Calu3 (cell line): ENCODE measurements at regions not wholly inside any gene's neighbourhood (a gene's known extent, or its start where the extent isn't known, plus 50 kb on each side); places are given as distances from the start of the nearest gene placed in this dataset.

Experiments
- BruUV-seq: library from RNA; stranded (reverse); fragments of 400-500 nt; replicated peaks from 2 replicates; lab custom pipeline; 2021; lab: Mats Ljungman, UMichigan
- CTCF ChIA-PET: fragments of 300-600 bp; sonication (Branson Sonifier 250); formaldehyde crosslinking; loops from one replicate; lab custom pipeline; 2022; ENCODE audit warnings: antibody characterized with exemption; lab: Charles Lee
- DNase-seq: peaks from one replicate; pipeline ENCODE4 v3.0.0; 2022
- H3K27ac Mint-ChIP-seq: one replicate; pipeline ENCODE4 v1.8.0; 2022; ENCODE audit warnings: mixed read lengths; ENCODE audit not compliant: unreplicated experiment
- H3K27me3 Mint-ChIP-seq: one replicate; pipeline ENCODE4 v1.8.0; 2022; ENCODE audit warnings: mixed read lengths; ENCODE audit not compliant: unreplicated experiment
- H3K36me3 Mint-ChIP-seq: one replicate; pipeline ENCODE4 v1.8.0; 2022; ENCODE audit warnings: mild to moderate bottlenecking, moderate library complexity, mixed read lengths; ENCODE audit not compliant: insufficient read depth, unreplicated experiment
- H3K4me1 Mint-ChIP-seq: one replicate; pipeline ENCODE4 v1.8.0; 2022; ENCODE audit warnings: mild to moderate bottlenecking, low read depth, mixed read lengths; ENCODE audit not compliant: unreplicated experiment
- H3K4me3 Mint-ChIP-seq: one replicate; pipeline ENCODE4 v1.8.0; 2022; ENCODE audit warnings: mild to moderate bottlenecking, low read depth, moderate library complexity, mixed read lengths; ENCODE audit not compliant: unreplicated experiment
- H3K9me3 Mint-ChIP-seq: one replicate; pipeline ENCODE4 v1.8.0; 2022; ENCODE audit warnings: low read depth, mixed read lengths; ENCODE audit not compliant: unreplicated experiment
- intact Hi-C: fragments of 100-400 bp; cut with micrococcal nuclease; formaldehyde crosslinking; loops from one replicate; pipeline ENCODE4 v1.10.0; 2022; ENCODE audit not compliant: unreplicated experiment
- TF ChIP-seq, protein P1 (sequence below): fragments of 200-600 bp; IDR thresholded peaks from one replicate; pipeline ENCODE4 v1.8.0; 2022; ENCODE audit warnings: antibody characterized with exemption; ENCODE audit not compliant: unreplicated experiment

DNA sequence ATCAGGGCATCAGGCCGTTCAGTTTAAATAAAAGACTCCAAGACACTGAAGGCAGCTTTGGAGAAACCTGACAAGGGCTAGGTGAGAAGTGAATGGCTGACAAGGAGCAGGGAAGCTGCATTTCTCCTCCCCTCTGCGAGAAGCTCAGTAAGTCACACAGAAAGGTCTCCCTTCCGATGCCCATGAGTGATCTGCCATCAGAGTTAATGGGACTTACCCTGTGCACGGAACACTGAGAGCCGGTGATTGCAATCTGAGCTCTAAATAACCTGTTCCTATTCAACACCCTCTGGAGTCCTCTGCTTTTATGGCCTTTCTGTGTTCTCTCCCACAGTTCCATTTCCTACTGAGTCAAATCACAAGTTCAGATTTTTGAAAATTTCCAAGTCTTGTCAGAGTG is 322.2 kb upstream of the MYT1L start:
- Mint-ChIP-seq H3K27me3 (no peaks in the 10 kb centered on the region), H3K4me1 (no peaks in the 10 kb centered on the region), H3K27ac (no peak overlapping the region), H3K9me3 (peaks cover 29% of the 10 kb centered on the region), H3K36me3 (no peaks in the 10 kb centered on the region), H3K4me3 (no peak overlapping the region)
- TF ChIP-seq, protein P1, sequence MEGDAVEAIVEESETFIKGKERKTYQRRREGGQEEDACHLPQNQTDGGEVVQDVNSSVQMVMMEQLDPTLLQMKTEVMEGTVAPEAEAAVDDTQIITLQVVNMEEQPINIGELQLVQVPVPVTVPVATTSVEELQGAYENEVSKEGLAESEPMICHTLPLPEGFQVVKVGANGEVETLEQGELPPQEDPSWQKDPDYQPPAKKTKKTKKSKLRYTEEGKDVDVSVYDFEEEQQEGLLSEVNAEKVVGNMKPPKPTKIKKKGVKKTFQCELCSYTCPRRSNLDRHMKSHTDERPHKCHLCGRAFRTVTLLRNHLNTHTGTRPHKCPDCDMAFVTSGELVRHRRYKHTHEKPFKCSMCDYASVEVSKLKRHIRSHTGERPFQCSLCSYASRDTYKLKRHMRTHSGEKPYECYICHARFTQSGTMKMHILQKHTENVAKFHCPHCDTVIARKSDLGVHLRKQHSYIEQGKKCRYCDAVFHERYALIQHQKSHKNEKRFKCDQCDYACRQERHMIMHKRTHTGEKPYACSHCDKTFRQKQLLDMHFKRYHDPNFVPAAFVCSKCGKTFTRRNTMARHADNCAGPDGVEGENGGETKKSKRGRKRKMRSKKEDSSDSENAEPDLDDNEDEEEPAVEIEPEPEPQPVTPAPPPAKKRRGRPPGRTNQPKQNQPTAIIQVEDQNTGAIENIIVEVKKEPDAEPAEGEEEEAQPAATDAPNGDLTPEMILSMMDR = no peak
- no peak for DNase-seq
- intact Hi-C loops = no loop called here
- CTCF ChIA-PET = no interaction called here
- BruUV-seq = no TSS peak

- Mint-ChIP-seq H3K4me1 (no peaks in the 10 kb centered on the region), H3K27ac (no peak overlapping the region), H3K27me3 (no peaks in the 10 kb centered on the region), H3K4me3 (no peak overlapping the region), H3K36me3 (no peaks in the 10 kb centered on the region), H3K9me3 (peaks cover 26% of the 10 kb centered on the region)
- no peak for DNase-seq
- TF ChIP-seq, protein P1 = no peak
- intact Hi-C loops = no loop called here
- no TSS peak for BruUV-seq
- CTCF ChIA-PET = no interaction called here
These were observed 319.7 kb upstream of the MYT1L start for GRCh38 chr2:2650608-2651375.

GRCh38 chr2:2649109-2650072 is 318.3 kb upstream of the MYT1L start:
- Mint-ChIP-seq H3K4me3 (no peak overlapping the region), H3K27me3 (no peaks in the 10 kb centered on the region), H3K36me3 (no peaks in the 10 kb centered on the region), H3K4me1 (no peaks in the 10 kb centered on the region), H3K9me3 (peaks cover 26% of the 10 kb centered on the region), H3K27ac (no peak overlapping the region)
- intact Hi-C loops = no loop called here
- TF ChIP-seq, protein P1 = no peak
- no TSS peak for BruUV-seq
- CTCF ChIA-PET = no interaction called here
- no peak for DNase-seq

- intact Hi-C loops = no loop called here
- no peak overlapping the region for H3K4me3 Mint-ChIP-seq
- CTCF ChIA-PET = no interaction called here
- H3K36me3 Mint-ChIP-seq = no peaks in the 10 kb centered on the region
- no peak overlapping the region for H3K27ac Mint-ChIP-seq
- TF ChIP-seq, protein P1 = no peak
- no TSS peak for BruUV-seq
- H3K9me3 Mint-ChIP-seq = peaks cover 30% of the 10 kb centered on the region
- no peaks in the 10 kb centered on the region for H3K4me1 Mint-ChIP-seq
- DNase-seq = no peak
- no peaks in the 10 kb centered on the region for H3K27me3 Mint-ChIP-seq
These were observed 317.0 kb upstream of the MYT1L start for GRCh38 chr2:2648094-2648493.
